ENCODE measurements at regions not wholly inside any gene's neighbourhood (a gene's known extent, or its start where the extent isn't known, plus 50 kb on each side); places are given as distances from the start of the nearest gene placed in this dataset.

DNA sequence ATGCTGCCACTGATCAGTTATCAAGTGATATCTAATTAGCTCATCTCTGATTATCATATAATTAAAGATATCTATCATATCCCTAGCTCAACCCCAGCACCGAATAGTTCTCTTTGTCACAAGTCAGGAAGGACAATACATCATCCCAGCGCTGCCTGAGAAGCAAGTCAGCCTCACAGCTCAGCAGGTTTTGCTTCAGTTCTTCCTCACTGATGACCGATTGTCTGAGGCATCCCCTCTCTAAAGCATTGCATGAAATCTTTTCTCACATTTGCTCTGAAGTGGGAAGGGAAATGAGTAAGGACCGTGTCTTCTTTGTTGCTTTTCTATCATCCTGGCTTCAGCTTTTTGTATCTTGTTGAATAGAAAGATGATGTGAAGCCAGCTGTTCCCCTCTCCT, 247.9 kb downstream of the CMPK2 start:
- TF ChIP-seq, protein P1, sequence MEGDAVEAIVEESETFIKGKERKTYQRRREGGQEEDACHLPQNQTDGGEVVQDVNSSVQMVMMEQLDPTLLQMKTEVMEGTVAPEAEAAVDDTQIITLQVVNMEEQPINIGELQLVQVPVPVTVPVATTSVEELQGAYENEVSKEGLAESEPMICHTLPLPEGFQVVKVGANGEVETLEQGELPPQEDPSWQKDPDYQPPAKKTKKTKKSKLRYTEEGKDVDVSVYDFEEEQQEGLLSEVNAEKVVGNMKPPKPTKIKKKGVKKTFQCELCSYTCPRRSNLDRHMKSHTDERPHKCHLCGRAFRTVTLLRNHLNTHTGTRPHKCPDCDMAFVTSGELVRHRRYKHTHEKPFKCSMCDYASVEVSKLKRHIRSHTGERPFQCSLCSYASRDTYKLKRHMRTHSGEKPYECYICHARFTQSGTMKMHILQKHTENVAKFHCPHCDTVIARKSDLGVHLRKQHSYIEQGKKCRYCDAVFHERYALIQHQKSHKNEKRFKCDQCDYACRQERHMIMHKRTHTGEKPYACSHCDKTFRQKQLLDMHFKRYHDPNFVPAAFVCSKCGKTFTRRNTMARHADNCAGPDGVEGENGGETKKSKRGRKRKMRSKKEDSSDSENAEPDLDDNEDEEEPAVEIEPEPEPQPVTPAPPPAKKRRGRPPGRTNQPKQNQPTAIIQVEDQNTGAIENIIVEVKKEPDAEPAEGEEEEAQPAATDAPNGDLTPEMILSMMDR (conservative IDR thresholded peaks at IDR 0.05) = no peak
- TF ChIP-seq ZFX (IDR thresholded peaks at IDR 0.05) = no peak
